SK-N-MC (cell line): ENCODE measurements at regions not wholly inside any gene's neighbourhood (a gene's known extent, or its start where the extent isn't known, plus 50 kb on each side); places are given as distances from the start of the nearest gene placed in this dataset.

ENCODE experiments used
- EZH2 ChIP-seq: fragments of 200-600 bp; sonication (generic); IDR thresholded peaks from one replicate; pipeline ENCODE4 v1.6.1; 2017; ENCODE audit warnings: antibody characterized with exemption
- FOXP2 ChIP-seq: optimal IDR thresholded peaks from 2 replicates; pipeline ENCODE3; 2011; ENCODE audit warnings: mild to moderate bottlenecking, moderate library complexity; ENCODE audit not compliant: insufficient read depth; ENCODE audit errors: extremely low read length, control extremely low read depth
- POLR2AphosphoS5 ChIP-seq: IDR thresholded peaks from 2 replicates; pipeline ENCODE4 v1.6.1; 2012; ENCODE audit warnings: mild to moderate bottlenecking, low read depth, low read length, borderline replicate concordance

- TF ChIP-seq POLR2AphosphoS5 = no peak
- TF ChIP-seq EZH2 = no peak
- no peak for TF ChIP-seq FOXP2
Measured at GRCh38 chr4:169902658-169903345, 123.4 kb downstream of the MFAP3L start.
